Mucosa of descending colon (tissue), 3 donors: ENCODE measurements at regions not wholly inside any gene's neighbourhood (a gene's known extent, or its start where the extent isn't known, plus 50 kb on each side); places are given as distances from the start of the nearest gene placed in this dataset.

Experiments
- ATAC-seq: fragments of 200-7000 bp; cut with Tn5 transposase; one replicate; pipeline ENCODE4 v1.9.1; 2020; ENCODE audit warnings: mild to moderate bottlenecking, moderate library complexity
- DNase-seq, 3 donors: peaks; one replicate each; pipeline ENCODE4 v3.0.0-alpha.2; 2020
- H3K36me3 ChIP-seq: fragments of 200-600 bp; one replicate; pipeline ENCODE4 v1.8.0; 2021; ENCODE audit warnings: low read depth, mild to moderate bottlenecking
- H3K4me1 ChIP-seq: fragments of 200-600 bp; one replicate; pipeline ENCODE4 v1.8.0; 2021; ENCODE audit warnings: low read depth, mild to moderate bottlenecking
- H3K4me3 ChIP-seq: fragments of 200-600 bp; one replicate; pipeline ENCODE4 v1.8.0; 2021; ENCODE audit warnings: mild to moderate bottlenecking
- H3K9me3 ChIP-seq: fragments of 200-600 bp; one replicate; pipeline ENCODE4 v1.8.0; 2021; ENCODE audit warnings: mild to moderate bottlenecking
- CTCF ChIP-seq: fragments of 200-600 bp; IDR thresholded peaks from one replicate; pipeline ENCODE4 v1.8.0; 2022; ENCODE audit warnings: antibody characterized with exemption, mild to moderate bottlenecking
- intact Hi-C, 2 donors: fragments of 100-400 bp; cut with DNase I in 1 of 2; cut with micrococcal nuclease in 1 of 2; formaldehyde crosslinking; loops; one replicate each; pipeline versions ENCODE4 v1.11.0 to v1.11.1; 2022; cut with DNase I, micrococcal nuclease
- donor health status: DM: no; HTN: no; CAD: no; lungs with moderate emphysema.
- donor health status: DM: no; HTN: no; CAD: no.
- donor health status: DM: no; HTN: yes; CAD: no.

DNA sequence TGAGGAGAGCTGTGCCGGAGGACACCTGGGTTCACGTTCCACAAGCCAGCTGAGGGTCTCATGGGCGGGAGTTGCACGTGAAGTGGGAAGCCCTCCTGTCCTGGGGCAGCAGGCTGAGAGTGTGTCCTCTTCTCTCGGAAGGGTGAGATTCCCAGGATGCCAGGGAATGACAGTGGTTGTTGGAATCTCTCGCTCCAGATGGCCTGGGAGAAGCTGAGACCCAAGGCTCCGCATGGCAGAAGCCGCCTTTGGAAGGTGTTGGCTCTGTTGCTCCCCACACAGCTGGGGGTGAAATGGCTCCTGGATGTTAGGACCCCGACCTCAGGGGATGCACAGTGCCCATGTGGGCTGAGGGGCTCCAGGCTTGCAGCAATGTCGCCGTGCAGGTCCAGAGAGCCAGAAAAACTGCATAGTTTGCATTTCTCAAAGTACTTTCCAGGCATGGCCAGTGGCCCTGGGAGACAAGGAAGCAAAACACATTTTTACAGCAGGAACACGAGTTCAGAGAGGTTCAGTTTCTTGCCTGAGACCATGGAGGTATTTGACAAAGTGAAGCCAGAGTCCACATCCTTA is 153.4 kb downstream of the TMEM18 start:
- ATAC-seq (no peak), DNase-seq (no peak)
- Histone ChIP-seq H3K4me3 (no peak overlapping the region), H3K36me3 (no peaks in the 10 kb centered on the region), H3K9me3 (no peaks in the 10 kb centered on the region), H3K4me1 (no peaks in the 10 kb centered on the region)
- intact Hi-C loops, result no loop called here
- no peak for TF ChIP-seq CTCF

DNA sequence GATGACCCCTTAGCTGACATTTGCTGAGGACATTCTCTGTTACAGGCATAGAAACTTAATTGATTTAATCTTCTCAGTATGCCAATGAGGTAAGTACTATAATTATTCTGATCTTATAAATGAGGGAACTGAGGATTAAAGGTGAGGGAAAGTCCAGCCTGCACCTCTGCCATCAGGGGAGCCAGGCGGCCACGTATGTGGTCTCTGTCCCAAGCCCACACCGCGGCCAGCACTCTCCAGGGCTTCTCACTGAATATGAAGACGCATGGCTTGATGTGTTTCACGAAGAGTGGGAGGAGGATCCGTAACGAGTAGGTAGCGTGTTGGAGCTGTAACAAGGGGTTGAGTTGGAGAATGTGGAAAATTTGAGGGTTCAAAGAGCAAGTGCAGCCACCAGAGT is 154.4 kb downstream of the TMEM18 start:
- no peaks in the 10 kb centered on the region for H3K36me3 ChIP-seq
- ATAC-seq (no peak), DNase-seq (no peak)
- intact Hi-C loops, result no loop called here
- TF ChIP-seq CTCF, result no peak
- H3K4me3 ChIP-seq, result no peak overlapping the region
- no peaks in the 10 kb centered on the region for H3K9me3 ChIP-seq
- no peaks in the 10 kb centered on the region for H3K4me1 ChIP-seq

DNA sequence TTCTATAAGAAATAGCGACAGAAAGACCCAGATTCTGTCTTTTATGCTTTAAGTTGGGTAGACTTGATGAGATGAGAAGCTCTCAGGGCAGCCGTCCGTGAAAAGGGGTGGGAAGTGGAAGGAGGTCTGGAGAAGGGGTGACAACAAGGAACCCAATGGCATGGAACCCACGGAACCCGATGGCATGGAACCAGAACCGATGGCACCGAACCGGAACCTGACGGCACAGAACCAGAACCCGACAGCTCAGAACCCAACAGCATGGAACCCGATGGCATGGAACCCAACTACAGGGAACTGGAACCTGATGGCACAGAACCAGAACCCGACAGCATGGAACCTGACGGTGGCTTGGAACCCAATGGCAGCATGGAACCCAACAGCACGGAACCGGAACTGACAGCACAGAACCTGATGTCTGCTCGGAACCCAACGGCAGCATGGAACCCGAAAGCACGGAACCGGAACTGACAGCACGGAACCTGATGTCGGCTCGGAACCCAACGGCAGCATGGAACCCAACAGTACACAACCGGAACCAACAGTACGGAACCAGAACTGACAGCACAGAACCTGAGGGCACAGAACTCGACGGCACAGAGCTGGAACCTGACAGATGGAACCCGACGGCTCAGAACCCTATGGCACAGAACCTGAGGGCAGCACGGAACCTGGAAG is 155.2 kb downstream of the TMEM18 start:
- DNase-seq (no peak), ATAC-seq (no peak)
- no peaks in the 10 kb centered on the region for H3K4me1 ChIP-seq
- H3K4me3 ChIP-seq, result no peak overlapping the region
- no peaks in the 10 kb centered on the region for H3K36me3 ChIP-seq
- intact Hi-C loops, result no loop called here
- no peaks in the 10 kb centered on the region for H3K9me3 ChIP-seq
- no peak for TF ChIP-seq CTCF

GRCh38 chr2:520663-521340 is 156.4 kb downstream of the TMEM18 start:
- ATAC-seq (no peak), DNase-seq (no peak)
- intact Hi-C loops, result no loop called here
- no peak overlapping the region for H3K4me3 ChIP-seq
- TF ChIP-seq CTCF, result no peak
- no peaks in the 10 kb centered on the region for H3K4me1 ChIP-seq
- no peaks in the 10 kb centered on the region for H3K36me3 ChIP-seq
- H3K9me3 ChIP-seq, result no peaks in the 10 kb centered on the region

DNA sequence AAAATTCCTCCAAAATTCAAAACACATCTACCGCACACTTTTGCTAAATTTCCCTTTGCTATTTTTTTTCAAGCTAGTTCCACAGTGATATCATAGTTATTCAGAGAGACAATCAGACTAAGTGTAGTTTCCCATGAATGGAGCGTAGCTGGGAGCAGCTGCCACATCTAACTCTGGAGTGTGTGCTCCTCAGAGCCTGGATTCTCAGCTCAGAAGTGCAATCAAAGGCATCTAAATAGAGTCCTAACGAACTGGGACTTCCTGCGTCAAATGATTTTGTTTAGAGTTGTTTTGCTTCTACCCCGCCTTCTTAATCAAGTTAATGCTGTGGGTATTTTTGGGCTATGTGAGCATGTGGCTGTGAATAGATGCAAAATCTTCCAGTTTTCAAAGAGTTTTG is 160.3 kb downstream of the TMEM18 start:
- no peak overlapping the region for H3K4me3 ChIP-seq
- DNase-seq, result no peak
- ATAC-seq, result no peak
- no peaks in the 10 kb centered on the region for H3K4me1 ChIP-seq
- no peaks in the 10 kb centered on the region for H3K36me3 ChIP-seq
- intact Hi-C loops, result no loop called here
- no peak for TF ChIP-seq CTCF
- no peaks in the 10 kb centered on the region for H3K9me3 ChIP-seq
